ENCODE measurements at regions not wholly inside any gene's neighbourhood (a gene's known extent, or its start where the extent isn't known, plus 50 kb on each side); places are given as distances from the start of the nearest gene placed in this dataset.

- no peak for TF ChIP-seq POLR2A (IDR thresholded peaks at IDR 0.05)
- TF ChIP-seq EP300 (IDR thresholded peaks at IDR 0.05) = no peak
- no peak for TF ChIP-seq POLR2AphosphoS5 (IDR thresholded peaks at IDR 0.05)
Observed at GRCh38 chr7:15937571-15937970, 251.1 kb upstream of the MEOX2 start.
